ENCODE measurements at regions not wholly inside any gene's neighbourhood (a gene's known extent, or its start where the extent isn't known, plus 50 kb on each side); places are given as distances from the start of the nearest gene placed in this dataset.

DNA sequence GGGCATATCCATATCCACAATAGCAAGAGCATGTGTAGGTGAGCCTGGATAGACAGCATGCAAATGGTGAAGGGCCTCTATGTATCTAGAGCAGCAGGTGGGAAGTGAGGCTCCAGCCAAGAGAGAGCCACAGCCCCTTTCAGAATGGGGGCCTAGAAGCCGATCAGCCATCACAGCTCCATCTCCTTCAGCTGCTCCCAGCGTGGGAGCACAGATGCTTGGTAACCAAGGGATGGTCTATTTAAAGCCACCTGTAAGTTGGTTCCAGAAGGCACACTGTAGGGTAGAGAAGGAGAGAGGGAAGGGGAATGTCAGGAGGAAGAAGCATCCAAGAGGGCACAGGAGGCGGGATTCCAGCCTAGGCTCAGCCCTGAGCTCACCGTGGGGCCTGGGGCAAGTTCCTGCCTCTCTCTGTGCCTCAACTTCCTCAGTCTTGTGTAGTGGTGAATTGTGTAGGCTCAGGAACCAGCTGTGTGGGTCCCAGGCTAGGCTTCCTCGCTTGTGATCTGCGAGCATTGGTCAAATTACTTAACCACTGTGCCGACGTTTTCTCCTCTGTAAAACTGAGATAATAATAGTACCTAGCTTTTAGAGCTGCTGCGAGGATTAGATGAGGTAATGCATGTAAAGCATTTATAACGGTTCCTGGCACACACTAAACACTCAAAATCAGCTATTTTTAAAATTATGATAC lies 122.9 kb upstream of the NAV2 start:
- no peak for DNase-seq (ENCODE audit: low read depth, low spot score)
- peaks cover 5% of the 10 kb centered on the region for H3K36me3 Mint-ChIP-seq (ENCODE audit: low read depth)
- H3K4me1 Mint-ChIP-seq, result no peaks in the 10 kb centered on the region
- TF ChIP-seq, protein P1, sequence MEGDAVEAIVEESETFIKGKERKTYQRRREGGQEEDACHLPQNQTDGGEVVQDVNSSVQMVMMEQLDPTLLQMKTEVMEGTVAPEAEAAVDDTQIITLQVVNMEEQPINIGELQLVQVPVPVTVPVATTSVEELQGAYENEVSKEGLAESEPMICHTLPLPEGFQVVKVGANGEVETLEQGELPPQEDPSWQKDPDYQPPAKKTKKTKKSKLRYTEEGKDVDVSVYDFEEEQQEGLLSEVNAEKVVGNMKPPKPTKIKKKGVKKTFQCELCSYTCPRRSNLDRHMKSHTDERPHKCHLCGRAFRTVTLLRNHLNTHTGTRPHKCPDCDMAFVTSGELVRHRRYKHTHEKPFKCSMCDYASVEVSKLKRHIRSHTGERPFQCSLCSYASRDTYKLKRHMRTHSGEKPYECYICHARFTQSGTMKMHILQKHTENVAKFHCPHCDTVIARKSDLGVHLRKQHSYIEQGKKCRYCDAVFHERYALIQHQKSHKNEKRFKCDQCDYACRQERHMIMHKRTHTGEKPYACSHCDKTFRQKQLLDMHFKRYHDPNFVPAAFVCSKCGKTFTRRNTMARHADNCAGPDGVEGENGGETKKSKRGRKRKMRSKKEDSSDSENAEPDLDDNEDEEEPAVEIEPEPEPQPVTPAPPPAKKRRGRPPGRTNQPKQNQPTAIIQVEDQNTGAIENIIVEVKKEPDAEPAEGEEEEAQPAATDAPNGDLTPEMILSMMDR (conservative IDR thresholded peaks at IDR 0.05), result no peak
- no peaks in the 10 kb centered on the region for H3K27me3 Mint-ChIP-seq (ENCODE audit: low read depth)
- H3K4me3 Mint-ChIP-seq, result no peak overlapping the region
- peaks cover 8% of the 10 kb centered on the region for H3K9me3 Mint-ChIP-seq
- no peak overlapping the region for H3K27ac Mint-ChIP-seq (ENCODE audit: unreplicated experiment)

DNA sequence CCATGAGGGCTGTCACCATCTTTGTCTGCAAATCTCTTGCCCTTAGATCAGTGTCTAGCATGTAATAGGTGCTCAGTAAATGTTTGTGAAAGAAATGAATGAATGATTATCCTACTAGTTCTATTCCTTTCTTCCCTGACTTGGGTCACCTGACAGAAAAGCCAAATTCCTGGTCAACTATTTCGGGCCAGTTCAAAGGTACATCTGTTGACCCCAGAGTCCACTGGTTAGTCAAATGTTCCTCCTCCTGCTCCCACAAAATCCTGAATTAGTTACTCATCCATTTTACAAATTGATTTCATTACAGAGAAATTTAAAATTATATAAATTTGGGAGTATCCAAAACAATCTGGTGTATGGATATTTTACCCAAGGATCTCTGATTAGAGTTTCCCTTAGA lies 124.7 kb upstream of the NAV2 start:
- peaks cover 14% of the 10 kb centered on the region for H3K9me3 Mint-ChIP-seq
- DNase-seq (ENCODE audit: low read depth, low spot score), result no peak
- H3K27ac Mint-ChIP-seq (ENCODE audit: unreplicated experiment), result no peak overlapping the region
- no peaks in the 10 kb centered on the region for H3K4me1 Mint-ChIP-seq
- TF ChIP-seq, protein P1 (conservative IDR thresholded peaks at IDR 0.05), result no peak
- H3K36me3 Mint-ChIP-seq (ENCODE audit: low read depth), result peaks cover 12% of the 10 kb centered on the region
- H3K4me3 Mint-ChIP-seq, result no peak overlapping the region
- no peaks in the 10 kb centered on the region for H3K27me3 Mint-ChIP-seq (ENCODE audit: low read depth)

DNA sequence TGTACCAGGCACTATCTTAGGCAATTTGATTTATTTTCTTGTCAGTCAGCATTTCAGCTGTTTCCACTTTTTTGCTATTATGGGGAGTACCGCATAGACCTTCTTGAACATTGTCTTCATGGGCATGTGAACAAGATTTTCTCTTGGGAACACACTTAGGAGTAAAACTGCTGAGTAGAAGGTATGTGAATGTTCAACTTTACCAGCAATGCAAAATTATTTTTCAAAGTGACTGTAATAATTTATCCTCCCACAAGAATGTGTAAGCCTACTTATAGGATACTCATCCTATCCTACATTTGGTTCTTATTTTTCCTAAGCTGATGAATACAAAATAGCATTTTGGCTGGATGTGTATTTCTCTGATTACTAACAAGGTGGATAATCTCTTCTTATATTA lies 132.0 kb upstream of the NAV2 start:
- H3K27me3 Mint-ChIP-seq (ENCODE audit: low read depth), result no peaks in the 10 kb centered on the region
- no peak for DNase-seq (ENCODE audit: low read depth, low spot score)
- peaks cover 6% of the 10 kb centered on the region for H3K9me3 Mint-ChIP-seq
- no peak overlapping the region for H3K4me3 Mint-ChIP-seq
- TF ChIP-seq, protein P1 (conservative IDR thresholded peaks at IDR 0.05), result no peak
- peaks cover 13% of the 10 kb centered on the region for H3K4me1 Mint-ChIP-seq
- H3K27ac Mint-ChIP-seq (ENCODE audit: unreplicated experiment), result no peak overlapping the region
- H3K36me3 Mint-ChIP-seq (ENCODE audit: low read depth), result peaks cover 9% of the 10 kb centered on the region

DNA sequence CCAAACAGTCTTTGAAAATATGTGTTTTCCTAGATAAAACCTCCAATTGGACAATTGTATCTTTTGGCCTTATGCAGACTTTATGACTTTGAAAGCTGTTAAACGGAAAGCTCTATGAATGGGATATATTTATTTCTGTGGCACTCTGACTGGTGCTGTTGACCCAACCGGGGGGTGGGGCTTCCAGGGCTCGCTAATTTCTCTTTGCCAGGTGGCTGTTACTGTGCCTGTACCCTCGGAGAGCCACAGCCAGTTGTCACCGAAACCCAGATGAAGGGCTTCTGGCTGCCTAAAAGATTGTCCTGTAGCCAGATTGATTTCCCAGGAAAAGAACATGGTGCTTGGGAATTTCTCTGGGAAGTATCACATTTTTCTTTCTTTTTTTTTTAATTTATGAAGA lies 132.7 kb upstream of the NAV2 start:
- H3K4me3 Mint-ChIP-seq, result no peak overlapping the region
- no peaks in the 10 kb centered on the region for H3K27me3 Mint-ChIP-seq (ENCODE audit: low read depth)

DNA sequence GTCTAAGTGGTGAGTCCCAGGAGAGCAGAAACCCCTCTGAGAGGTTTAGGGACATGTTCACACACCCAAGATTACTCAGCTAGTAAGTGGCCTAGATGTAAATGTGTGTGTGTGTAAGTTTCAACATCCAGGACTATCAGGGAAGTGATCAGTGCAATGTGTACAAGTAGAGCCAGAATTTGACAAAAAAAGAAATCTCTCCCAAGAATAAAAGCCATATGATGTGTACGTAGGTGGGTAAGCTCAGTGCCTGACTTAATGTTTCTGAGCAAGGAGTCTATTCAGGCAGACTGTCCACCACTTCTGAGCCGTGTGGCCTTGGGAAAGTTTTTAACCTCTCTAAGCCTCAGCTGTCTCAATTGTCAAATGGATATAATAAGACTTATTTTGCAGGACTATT lies 133.8 kb upstream of the NAV2 start:
- Mint-ChIP-seq H3K4me3 (no peak overlapping the region), H3K36me3 (ENCODE audit: low read depth) (peaks cover under 1% of the 10 kb centered on the region), H3K27me3 (ENCODE audit: low read depth) (no peaks in the 10 kb centered on the region), H3K27ac (ENCODE audit: unreplicated experiment) (peak overlapping the region; percentile 15), H3K4me1 (peaks cover 13% of the 10 kb centered on the region), H3K9me3 (no peaks in the 10 kb centered on the region)
- no peak for DNase-seq (ENCODE audit: low read depth, low spot score)
- TF ChIP-seq, protein P1 (conservative IDR thresholded peaks at IDR 0.05), result no peak

More for the DNA sequence above, 132.7 kb upstream of the NAV2 start:
- TF ChIP-seq, protein P1 (conservative IDR thresholded peaks at IDR 0.05), result no peak
- peaks cover 6% of the 10 kb centered on the region for H3K9me3 Mint-ChIP-seq
- H3K36me3 Mint-ChIP-seq (ENCODE audit: low read depth), result peaks cover 9% of the 10 kb centered on the region
- peaks cover 13% of the 10 kb centered on the region for H3K4me1 Mint-ChIP-seq
- no peak overlapping the region for H3K27ac Mint-ChIP-seq (ENCODE audit: unreplicated experiment)
- DNase-seq (ENCODE audit: low read depth, low spot score), result no peak
